ENCODE measurements at regions not wholly inside any gene's neighbourhood (a gene's known extent, or its start where the extent isn't known, plus 50 kb on each side); places are given as distances from the start of the nearest gene placed in this dataset.

DNA sequence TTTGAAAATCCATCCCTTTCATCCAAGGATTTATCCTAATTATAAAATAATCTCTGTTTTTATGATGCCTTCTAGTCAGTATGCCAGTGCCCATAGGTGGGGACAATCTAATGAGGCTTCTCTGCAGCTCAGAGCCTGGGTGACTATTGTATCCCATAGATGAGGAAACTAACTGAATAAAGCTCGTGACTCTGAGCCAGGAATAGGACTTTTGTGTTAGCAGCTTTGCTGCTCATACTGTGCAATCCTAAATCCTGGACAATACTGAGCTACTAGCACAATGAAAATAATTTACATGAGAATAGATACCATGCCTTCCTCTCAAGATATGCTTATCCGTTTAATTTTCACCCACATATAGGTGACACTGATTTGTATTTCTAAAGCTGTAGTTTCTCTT, 443.0 kb downstream of the PLK2 start:
- intact Hi-C loops (cut with DNase I; ENCODE audit: low total_unique reads), result no loop called here
- WGBS, 5 donors, result 72 to 90% (median 79%) methylated on average over 2 of the region's 2 CpGs

GRCh38 chr5:58016358-58016757, 443.5 kb downstream of the PLK2 start:
- TF ChIP-seq POLR2A (IDR thresholded peaks at IDR 0.05) (no peak), POLR2AphosphoS5 (IDR thresholded peaks at IDR 0.05) (no peak)
- Histone ChIP-seq H3K9me3 (no peaks in the 10 kb centered on the region), H3K27me3 (replicated peaks in 1 of 7) (no peaks in the 10 kb centered on the region), H3K4me1 (no peaks in the 10 kb centered on the region), H3K4me3 (no peak overlapping the region), H3K27ac (no peak overlapping the region), H3K36me3 (no peaks in the 10 kb centered on the region)
- DNase-seq, result no peak
- intact Hi-C loops (cut with DNase I; ENCODE audit: low total_unique reads), result no loop called here
- 74 to 90% (median 83%) methylated on average over 6 of the region's 6 CpGs for WGBS, 5 donors

More for the DNA sequence above, 443.0 kb downstream of the PLK2 start:
- Histone ChIP-seq H3K9me3 (no peaks in the 10 kb centered on the region), H3K4me3 (no peak overlapping the region), H3K27ac (no peak overlapping the region), H3K27me3 (replicated peaks in 1 of 7) (no peaks in the 10 kb centered on the region), H3K36me3 (no peaks in the 10 kb centered on the region), H3K4me1 (no peaks in the 10 kb centered on the region)
- DNase-seq, result no peak
- TF ChIP-seq POLR2AphosphoS5 (IDR thresholded peaks at IDR 0.05) (no peak), POLR2A (IDR thresholded peaks at IDR 0.05) (no peak)
- TF ChIP-seq, protein P1, sequence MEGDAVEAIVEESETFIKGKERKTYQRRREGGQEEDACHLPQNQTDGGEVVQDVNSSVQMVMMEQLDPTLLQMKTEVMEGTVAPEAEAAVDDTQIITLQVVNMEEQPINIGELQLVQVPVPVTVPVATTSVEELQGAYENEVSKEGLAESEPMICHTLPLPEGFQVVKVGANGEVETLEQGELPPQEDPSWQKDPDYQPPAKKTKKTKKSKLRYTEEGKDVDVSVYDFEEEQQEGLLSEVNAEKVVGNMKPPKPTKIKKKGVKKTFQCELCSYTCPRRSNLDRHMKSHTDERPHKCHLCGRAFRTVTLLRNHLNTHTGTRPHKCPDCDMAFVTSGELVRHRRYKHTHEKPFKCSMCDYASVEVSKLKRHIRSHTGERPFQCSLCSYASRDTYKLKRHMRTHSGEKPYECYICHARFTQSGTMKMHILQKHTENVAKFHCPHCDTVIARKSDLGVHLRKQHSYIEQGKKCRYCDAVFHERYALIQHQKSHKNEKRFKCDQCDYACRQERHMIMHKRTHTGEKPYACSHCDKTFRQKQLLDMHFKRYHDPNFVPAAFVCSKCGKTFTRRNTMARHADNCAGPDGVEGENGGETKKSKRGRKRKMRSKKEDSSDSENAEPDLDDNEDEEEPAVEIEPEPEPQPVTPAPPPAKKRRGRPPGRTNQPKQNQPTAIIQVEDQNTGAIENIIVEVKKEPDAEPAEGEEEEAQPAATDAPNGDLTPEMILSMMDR (IDR thresholded peaks at IDR 0.05 in 8 of 11, conservative IDR thresholded peaks at IDR 0.05 in 3 of 11), result no peak

- Histone ChIP-seq H3K9me3 (no peaks in the 10 kb centered on the region), H3K27me3 (replicated peaks in 1 of 7) (no peaks in the 10 kb centered on the region), H3K4me3 (no peak overlapping the region), H3K4me1 (no peaks in the 10 kb centered on the region), H3K27ac (no peak overlapping the region), H3K36me3 (no peaks in the 10 kb centered on the region)
- DNase-seq, result no peak
- intact Hi-C loops (cut with DNase I; ENCODE audit: low total_unique reads), result no loop called here
- TF ChIP-seq, protein P1 (IDR thresholded peaks at IDR 0.05 in 8 of 11, conservative IDR thresholded peaks at IDR 0.05 in 3 of 11), result no peak
- TF ChIP-seq POLR2AphosphoS5 (IDR thresholded peaks at IDR 0.05) (no peak), POLR2A (IDR thresholded peaks at IDR 0.05) (no peak)
- 82 to 93% (median 91%) methylated on average over 3 of the region's 3 CpGs for WGBS, 5 donors
Observed at GRCh38 chr5:58015175-58015574, 444.7 kb downstream of the PLK2 start.

DNA sequence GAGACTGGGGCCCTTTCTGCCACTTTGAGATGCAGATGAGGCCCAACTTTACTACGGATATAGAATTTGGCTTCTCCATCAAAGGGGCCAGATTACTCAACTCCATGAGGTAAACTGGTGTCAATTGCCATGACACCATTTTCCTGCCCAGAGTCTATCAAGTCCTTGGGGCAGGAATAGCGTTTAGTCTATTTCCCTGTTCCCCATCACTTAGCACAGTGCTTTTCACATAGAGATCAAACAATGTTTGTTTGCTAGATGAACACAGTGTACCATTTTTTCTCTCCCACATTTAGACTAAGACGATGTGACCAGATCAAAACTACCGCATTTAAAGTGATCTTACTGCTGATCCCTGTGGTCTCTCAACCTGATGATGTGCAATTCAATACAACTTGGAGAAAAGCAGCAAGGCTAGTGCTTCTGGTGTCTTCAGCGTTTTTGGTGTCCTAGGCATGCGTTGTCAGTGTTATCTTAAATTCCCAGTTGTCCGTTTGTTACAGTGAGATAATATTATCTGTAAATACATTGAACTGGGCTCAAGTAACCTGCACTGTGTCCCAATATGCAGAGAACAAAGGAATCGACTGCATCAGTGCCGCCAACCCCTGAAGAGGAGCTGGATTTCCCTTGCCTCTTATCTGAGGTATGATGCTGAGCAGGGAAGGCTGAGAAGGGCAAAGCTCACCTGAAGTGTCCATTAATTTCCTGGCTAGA, 446.2 kb downstream of the PLK2 start:
- Histone ChIP-seq H3K9me3 (no peaks in the 10 kb centered on the region), H3K4me1 (no peaks in the 10 kb centered on the region), H3K36me3 (no peaks in the 10 kb centered on the region), H3K4me3 (no peak overlapping the region), H3K27ac (no peak overlapping the region), H3K27me3 (replicated peaks in 1 of 7) (no peaks in the 10 kb centered on the region)
- no peak for TF ChIP-seq POLR2AphosphoS5 (IDR thresholded peaks at IDR 0.05)
- TF ChIP-seq, protein P1 (IDR thresholded peaks at IDR 0.05 in 8 of 11, conservative IDR thresholded peaks at IDR 0.05 in 3 of 11), result no peak
- no peak for TF ChIP-seq POLR2A (IDR thresholded peaks at IDR 0.05)
- no peak for DNase-seq
- 88 to 95% (median 92%) methylated on average over 9 of the region's 9 CpGs for WGBS, 5 donors
- intact Hi-C loops (cut with DNase I; ENCODE audit: low total_unique reads), result no loop called here

Measured in spleen (tissue), 11 donors.